PC-9 (cell line): ENCODE measurements at regions not wholly inside any gene's neighbourhood (a gene's known extent, or its start where the extent isn't known, plus 50 kb on each side); places are given as distances from the start of the nearest gene placed in this dataset.

ENCODE experiments used
- BruUV-seq: library from RNA; stranded (reverse); fragments of 400-500 nt; replicated peaks from 2 replicates; lab custom pipeline; 2021; lab: Mats Ljungman, UMichigan
- CTCF ChIA-PET: fragments of 300-600 bp; sonication (Branson Sonifier 250); formaldehyde crosslinking; loops from one replicate; lab custom pipeline; 2022; ENCODE audit warnings: antibody characterized with exemption; lab: Charles Lee
- POLR2A ChIA-PET: fragments of 300-600 bp; sonication (Branson Sonifier 250); formaldehyde crosslinking; loops from one replicate; lab custom pipeline; 2022; ENCODE audit warnings: antibody characterized with exemption; ENCODE audit not compliant: unreplicated experiment; lab: Charles Lee
- DNase-seq, 2 experiments: peaks; one replicate each; pipeline versions ENCODE4 v3.0.0 to v3.0.0-alpha.2; 2015 to 2022; ENCODE audit warnings: mixed read lengths in 1 of 2
- H2AFZ ChIP-seq: fragments of 200-600 bp; sonication (generic); 2 replicates; pipeline ENCODE4 v1.8.1; 2017; ENCODE audit warnings: antibody characterized with exemption
- H3F3A ChIP-seq: fragments of 200-600 bp; sonication (generic); 2 replicates; pipeline ENCODE4 v1.8.1; 2017; ENCODE audit warnings: antibody characterized with exemption, mild to moderate bottlenecking, low read depth; ENCODE audit not compliant: insufficient read depth
- H3K27ac ChIP-seq: fragments of 200-600 bp; sonication (generic); 2 replicates; pipeline ENCODE4 v1.6.1; 2016; ENCODE audit warnings: mixed run types
- H3K27me3 ChIP-seq: fragments of 200-600 bp; sonication (generic); 2 replicates; pipeline ENCODE4 v1.6.1; 2016; ENCODE audit warnings: low read depth, mixed run types; ENCODE audit not compliant: insufficient read depth
- H3K36me3 ChIP-seq: fragments of 200-600 bp; sonication (generic); 2 replicates; pipeline ENCODE4 v1.6.1; 2016; ENCODE audit warnings: low read depth, mixed run types
- H3K4me1 ChIP-seq: fragments of 200-600 bp; sonication (generic); replicated peaks from 2 replicates; pipeline ENCODE4 v1.6.1; 2016; ENCODE audit warnings: mixed run types; ENCODE audit not compliant: insufficient read depth
- H3K4me2 ChIP-seq: fragments of 200-600 bp; sonication (generic); 2 replicates; pipeline ENCODE4 v1.6.1; 2017; ENCODE audit warnings: mixed run types
- H3K4me3 ChIP-seq: fragments of 200-600 bp; sonication (generic); 2 replicates; pipeline ENCODE4 v1.6.1; 2016; ENCODE audit warnings: mixed run types
- H3K79me2 ChIP-seq: fragments of 200-600 bp; sonication (generic); 2 replicates; pipeline ENCODE4 v1.6.1; 2017; ENCODE audit warnings: low read depth, mixed run types
- H3K9me2 ChIP-seq: fragments of 200-600 bp; sonication (generic); 2 replicates; pipeline ENCODE4 v1.8.1; 2017; ENCODE audit warnings: mild to moderate bottlenecking; ENCODE audit not compliant: insufficient read depth
- H3K9me3 ChIP-seq: fragments of 200-600 bp; sonication (generic); 2 replicates; pipeline ENCODE4 v1.8.1; 2016; ENCODE audit warnings: low read depth; ENCODE audit not compliant: insufficient read depth
- H4K20me1 ChIP-seq: fragments of 200-600 bp; sonication (generic); 2 replicates; pipeline ENCODE4 v1.8.1; 2017; ENCODE audit not compliant: insufficient read depth
- CTCF ChIP-seq: fragments of 200-600 bp; sonication (generic); conservative IDR thresholded peaks from 2 replicates; pipeline ENCODE4 v1.6.1; 2017; ENCODE audit warnings: mixed run types, antibody characterized with exemption, mild to moderate bottlenecking, moderate library complexity
- EZH2 ChIP-seq: fragments of 200-600 bp; sonication (generic); IDR thresholded peaks from 2 replicates; pipeline ENCODE4 v1.8.0; 2017; ENCODE audit warnings: antibody characterized with exemption, low read depth
- intact Hi-C: fragments of 100-400 bp; cut with micrococcal nuclease; formaldehyde crosslinking; loops from one replicate; pipeline ENCODE4 v1.10.0; 2022; ENCODE audit not compliant: unreplicated experiment

- peaks cover 69% of the 10 kb centered on the region for H3K27me3 ChIP-seq
- H3K27ac ChIP-seq: no peak overlapping the region
- no peaks in the 10 kb centered on the region for H3K9me2 ChIP-seq
- H3K4me1 ChIP-seq: no peaks in the 10 kb centered on the region
- H3K4me3 ChIP-seq: no peak overlapping the region
- TF ChIP-seq EZH2 (no peak), CTCF (no peak)
- ChIA-PET POLR2A (no interaction called here), CTCF (no interaction called here)
- H3K36me3 ChIP-seq: no peaks in the 10 kb centered on the region
- no TSS peak for BruUV-seq
- no peaks in the 10 kb centered on the region for H4K20me1 ChIP-seq
- no peaks in the 10 kb centered on the region for H3K79me2 ChIP-seq
- intact Hi-C loops: no loop called here
- H3F3A ChIP-seq: no peaks in the 10 kb centered on the region
- no peak overlapping the region for H2AFZ ChIP-seq
- H3K4me2 ChIP-seq: no peak overlapping the region
- no peak for DNase-seq
- H3K9me3 ChIP-seq: no peaks in the 10 kb centered on the region
Measured at GRCh38 chr18:78912844-78913243, 66.8 kb upstream of the SALL3 start.

- H3K36me3 ChIP-seq: no peaks in the 10 kb centered on the region
- no peak overlapping the region for H3K27ac ChIP-seq
- intact Hi-C loops: no loop called here
- no peaks in the 10 kb centered on the region for H3K4me1 ChIP-seq
- peaks cover 66% of the 10 kb centered on the region for H3K27me3 ChIP-seq
- H3K9me2 ChIP-seq: no peaks in the 10 kb centered on the region
- H3K9me3 ChIP-seq: no peaks in the 10 kb centered on the region
- no TSS peak for BruUV-seq
- ChIA-PET POLR2A (no interaction called here), CTCF (no interaction called here)
- H3K4me2 ChIP-seq: no peak overlapping the region
- no peak overlapping the region for H2AFZ ChIP-seq
- TF ChIP-seq CTCF: no peak
- TF ChIP-seq EZH2: no peak
- no peaks in the 10 kb centered on the region for H3K79me2 ChIP-seq
- no peak for DNase-seq
- no peak overlapping the region for H3K4me3 ChIP-seq
- no peaks in the 10 kb centered on the region for H4K20me1 ChIP-seq
- no peaks in the 10 kb centered on the region for H3F3A ChIP-seq
Measured at GRCh38 chr18:78913395-78913794, 66.2 kb upstream of the SALL3 start.

GRCh38 chr18:78913830-78914231 is 65.8 kb upstream of the SALL3 start:
- Histone ChIP-seq H3K27me3 (peaks cover 66% of the 10 kb centered on the region), H3K4me2 (no peak overlapping the region), H3K27ac (no peak overlapping the region), H3K79me2 (no peaks in the 10 kb centered on the region), H2AFZ (no peak overlapping the region), H3K4me3 (no peak overlapping the region), H3K36me3 (no peaks in the 10 kb centered on the region), H3K9me3 (no peaks in the 10 kb centered on the region), H3F3A (no peaks in the 10 kb centered on the region), H3K9me2 (no peaks in the 10 kb centered on the region), H4K20me1 (no peaks in the 10 kb centered on the region), H3K4me1 (no peaks in the 10 kb centered on the region)
- intact Hi-C loops: no loop called here
- no TSS peak for BruUV-seq
- no peak for TF ChIP-seq CTCF
- no peak for TF ChIP-seq EZH2
- POLR2A ChIA-PET: no interaction called here
- DNase-seq: no peak
- CTCF ChIA-PET: no interaction called here
